ELR (cell line): ENCODE measurements at regions not wholly inside any gene's neighbourhood (a gene's known extent, or its start where the extent isn't known, plus 50 kb on each side); places are given as distances from the start of the nearest gene placed in this dataset.
A peak's percentile ranks its signal among the peaks of the same experiment; 100 is the strongest.

Experiments
- DNase-seq: peaks from one replicate; pipeline ENCODE4 v3.0.0-alpha.2; 2015; ENCODE audit warnings: low read depth

DNA sequence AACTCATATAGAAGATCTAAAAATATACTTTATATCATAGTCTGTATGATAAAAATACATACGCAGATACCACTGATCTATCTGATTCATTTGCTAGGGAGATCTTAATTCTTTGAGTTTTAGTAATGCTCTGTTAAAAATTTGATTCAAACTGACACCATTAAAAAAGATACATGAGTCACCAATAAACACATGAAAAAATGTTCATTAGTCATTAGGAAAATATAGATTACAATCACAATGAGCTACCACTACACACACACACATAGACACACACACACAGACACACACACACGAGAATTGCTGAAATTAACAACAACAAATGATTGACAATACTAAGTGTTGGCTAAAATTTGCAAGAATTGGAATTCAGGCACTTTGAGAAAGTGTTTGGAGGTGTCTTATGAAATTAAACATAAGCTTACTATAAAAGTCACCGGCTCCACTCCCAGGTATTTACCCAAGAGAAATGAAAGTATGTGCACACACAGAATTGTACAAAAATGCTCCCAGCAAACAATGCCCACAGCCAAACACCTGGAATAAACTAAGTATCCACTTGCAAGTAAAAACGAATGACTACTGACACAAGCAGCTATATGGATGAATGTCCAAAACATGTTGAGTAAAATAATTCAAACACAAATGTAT, 117.7 kb upstream of the GGTLC1 start:
- no peak for DNase-seq

DNA sequence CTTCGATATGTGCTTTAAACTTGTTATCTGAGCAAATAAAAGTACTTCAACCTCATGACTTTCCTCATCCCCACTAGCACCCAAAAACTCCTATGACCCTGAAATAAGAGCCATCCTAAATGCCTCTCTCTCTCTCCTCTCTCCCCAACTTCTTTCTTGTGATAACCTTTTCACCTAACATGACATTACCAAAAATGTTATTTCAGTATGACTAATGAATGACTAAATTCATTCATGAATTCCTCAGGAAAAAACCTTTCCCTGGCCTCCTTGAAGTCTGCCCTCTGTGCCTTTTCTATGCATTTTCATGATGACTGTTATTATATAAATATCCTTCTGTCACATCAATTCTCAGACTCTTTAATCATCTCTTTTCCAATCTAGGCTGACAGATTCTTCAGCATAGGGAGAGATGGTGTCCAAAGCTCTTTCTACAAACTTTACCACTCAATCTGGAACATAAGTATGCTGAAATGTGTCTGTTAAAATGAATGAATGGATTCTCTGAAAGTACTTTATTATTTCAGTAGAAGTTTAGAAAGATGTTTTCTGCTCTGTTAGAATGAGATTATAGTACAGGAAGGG, 114.3 kb upstream of the GGTLC1 start:
- peak; percentile 27 for DNase-seq

DNA sequence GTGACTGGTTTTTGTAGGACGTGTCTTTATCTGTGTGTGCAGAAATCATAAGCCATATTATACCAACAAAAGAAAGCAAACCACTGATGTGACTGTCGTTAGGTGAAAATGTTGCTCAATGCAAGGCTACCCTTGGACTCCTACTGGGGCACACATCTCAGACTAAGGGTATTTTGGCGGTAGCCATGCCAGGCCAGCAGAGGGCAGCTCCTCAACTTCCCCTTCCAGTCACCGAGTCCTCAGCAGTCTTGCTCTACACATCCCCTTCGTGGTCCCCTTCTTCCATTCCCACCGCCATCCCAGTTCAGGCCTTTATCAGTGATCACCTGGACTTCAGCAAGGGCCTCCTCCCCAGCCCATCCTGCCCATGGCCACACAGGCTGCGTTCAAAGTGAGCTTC, 113.7 kb upstream of the GGTLC1 start:
- peak; percentile 11 for DNase-seq

DNA sequence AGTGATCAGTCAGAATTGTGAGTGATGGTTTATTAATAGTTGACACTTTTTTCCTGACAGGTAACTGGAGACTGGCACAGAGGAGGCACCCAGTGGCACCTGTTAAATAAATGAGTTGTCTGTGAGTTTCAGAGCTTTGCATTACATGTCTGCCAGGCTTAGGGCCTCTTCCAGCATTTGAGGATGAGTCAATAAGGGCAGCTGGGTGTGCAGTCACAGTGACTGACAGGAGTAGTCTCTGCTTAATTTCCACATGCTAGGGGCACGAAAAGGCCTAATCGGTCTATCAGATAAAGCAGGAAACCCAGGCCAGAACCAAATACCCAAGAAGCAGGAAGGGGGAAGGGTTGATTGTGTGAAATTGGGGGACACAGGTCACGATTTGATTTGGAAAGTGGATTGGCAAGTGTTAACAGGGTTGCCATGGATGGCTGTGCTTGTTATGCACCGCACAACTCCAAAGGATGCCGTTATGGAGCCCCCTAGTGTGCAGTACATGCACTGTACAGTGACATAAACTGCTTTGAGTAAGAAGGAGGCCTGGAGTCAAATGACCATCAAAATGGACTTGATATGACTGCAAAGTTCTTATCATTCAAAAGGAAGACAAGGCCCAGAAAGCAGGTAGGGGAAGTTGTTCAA, 111.9 kb upstream of the GGTLC1 start:
- peak; percentile 60 for DNase-seq

DNA sequence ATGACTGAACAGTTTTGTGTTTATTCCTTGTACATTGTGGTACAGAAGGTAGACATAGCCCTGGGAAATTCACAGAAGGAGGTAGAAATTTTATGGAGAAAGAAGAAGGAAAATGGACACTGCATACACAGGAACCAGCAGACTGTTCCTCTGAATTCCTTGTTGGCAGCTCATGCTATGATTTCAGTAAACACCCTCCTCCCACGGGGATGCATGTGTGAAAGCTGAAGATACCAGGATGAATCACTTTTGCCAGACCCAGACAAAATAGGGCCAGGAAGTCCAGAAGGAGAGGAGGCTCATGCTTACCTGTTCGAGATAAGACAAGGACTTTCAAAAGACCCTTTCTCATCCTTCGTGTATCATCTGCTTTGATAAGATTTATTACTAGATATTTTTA, 110.3 kb upstream of the GGTLC1 start:
- peak; percentile 13 for DNase-seq

DNA sequence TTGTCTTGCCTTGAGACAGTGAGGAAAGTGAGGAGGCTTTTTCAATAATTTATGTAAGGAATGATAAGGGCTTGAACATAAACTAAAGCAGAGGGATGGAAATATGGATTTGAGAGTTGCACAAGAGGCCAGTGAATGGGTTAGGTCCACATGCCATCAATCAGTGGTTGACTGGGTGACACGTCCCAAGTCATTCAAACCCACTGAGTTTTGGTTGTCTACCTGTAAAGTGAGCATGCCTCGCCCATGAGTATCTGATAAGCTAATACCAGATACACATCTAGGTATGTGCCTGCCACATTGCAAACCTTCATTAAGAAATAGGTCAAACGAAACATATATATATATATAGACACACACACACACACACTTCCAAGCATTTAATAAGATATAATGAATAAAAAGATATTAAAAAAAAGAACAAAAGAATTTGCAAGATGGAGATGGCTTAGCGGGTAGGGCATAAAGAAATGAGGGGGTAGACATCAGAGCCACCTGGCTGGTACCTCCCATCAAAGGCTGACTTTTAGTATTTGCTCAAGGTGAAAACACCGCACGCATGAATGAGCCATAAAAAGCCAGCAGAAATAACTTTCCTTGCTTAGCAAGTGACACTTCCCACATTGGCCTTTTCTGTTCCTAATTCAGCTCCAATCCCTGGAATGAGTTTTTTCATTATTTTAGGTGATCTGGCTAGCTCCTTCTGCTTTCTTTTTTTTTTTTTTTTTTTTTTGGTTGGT, 109.1 kb upstream of the GGTLC1 start:
- DNase-seq, result no peak

DNA sequence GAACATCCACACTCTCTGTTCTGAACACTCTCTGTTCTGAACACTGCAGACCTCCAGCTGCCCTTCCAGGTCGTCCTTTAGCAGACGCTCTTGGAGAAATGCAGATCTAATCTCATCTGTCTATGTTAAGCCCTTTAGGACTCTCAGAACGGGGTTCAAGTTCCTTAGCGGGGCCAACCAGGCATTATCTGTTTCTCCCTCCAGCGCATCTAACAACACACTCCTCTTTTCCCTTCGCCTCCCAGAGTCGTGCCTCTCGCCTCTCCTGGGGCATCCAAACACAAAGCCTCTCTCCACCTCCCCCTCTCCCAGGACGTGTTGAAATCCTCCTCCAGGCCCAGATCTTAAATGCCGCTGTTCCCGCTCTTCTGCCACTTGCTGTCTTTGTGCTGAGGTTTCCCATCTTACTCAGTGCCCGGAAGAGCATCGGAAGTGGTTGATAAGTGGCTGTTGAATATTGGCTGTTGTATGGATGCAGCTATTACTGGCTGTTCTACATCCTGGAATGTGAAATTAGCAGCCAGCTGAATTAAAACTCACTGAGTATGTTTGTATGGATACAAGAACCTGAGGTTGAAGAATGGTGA, 108.4 kb upstream of the GGTLC1 start:
- no peak for DNase-seq

DNA sequence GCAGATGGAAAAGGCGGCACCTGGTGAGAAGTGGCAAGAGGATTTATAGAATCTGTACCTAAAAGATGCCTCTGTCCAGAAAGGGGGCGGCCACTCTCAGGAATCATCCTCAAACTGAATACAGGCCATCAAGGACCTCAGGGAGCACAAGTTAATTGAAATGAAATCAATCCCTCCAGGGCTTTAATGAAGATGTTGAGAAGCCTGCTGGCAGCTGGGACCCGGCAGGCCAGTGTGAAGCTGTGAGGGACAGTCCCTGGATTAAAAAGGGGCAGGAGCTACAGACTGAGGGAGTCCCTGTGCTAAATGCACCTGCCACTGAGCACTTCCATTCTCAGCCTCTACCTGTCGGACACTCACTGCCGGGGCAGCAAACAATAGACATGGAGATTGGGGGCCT, 107.7 kb upstream of the GGTLC1 start:
- no peak for DNase-seq

DNA sequence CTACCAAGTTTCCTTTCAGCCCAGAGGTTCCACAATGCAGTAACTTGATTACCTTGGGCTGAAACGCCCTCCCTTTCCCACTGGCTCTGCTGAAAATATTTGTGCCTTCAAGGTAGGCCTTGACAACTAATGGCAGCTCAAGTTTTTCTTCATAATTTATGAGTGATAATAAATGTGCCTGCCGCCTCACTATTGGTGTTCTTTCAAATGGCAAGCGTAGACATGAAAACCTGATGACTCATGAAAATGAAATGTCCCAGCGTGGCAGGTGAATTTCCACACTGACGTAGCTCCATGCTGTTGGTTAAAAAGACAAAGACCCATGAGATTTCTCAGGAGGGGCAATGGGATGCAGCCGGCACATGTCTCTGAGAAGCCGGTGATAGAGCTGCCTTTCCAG, 107.2 kb upstream of the GGTLC1 start:
- no peak for DNase-seq

DNA sequence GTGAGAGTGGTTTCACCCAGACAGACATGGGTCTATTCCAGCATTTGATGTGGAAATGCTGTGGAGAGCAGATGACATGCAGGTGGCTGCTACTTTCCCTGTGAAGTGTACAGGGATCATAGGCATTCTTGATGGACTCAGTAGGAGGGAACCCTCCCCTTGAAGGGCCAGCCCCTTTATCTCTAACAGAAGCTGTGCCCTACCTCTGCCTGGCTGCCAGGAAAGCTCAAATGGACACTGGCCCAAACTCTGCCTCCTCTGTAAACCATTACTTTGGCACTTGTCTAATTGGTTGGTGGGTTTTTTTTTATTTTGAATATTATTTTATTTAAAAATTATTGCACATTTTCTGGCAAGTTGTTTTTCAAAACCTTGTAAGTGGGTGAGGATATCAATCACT, 106.7 kb upstream of the GGTLC1 start:
- DNase-seq, result no peak

DNA sequence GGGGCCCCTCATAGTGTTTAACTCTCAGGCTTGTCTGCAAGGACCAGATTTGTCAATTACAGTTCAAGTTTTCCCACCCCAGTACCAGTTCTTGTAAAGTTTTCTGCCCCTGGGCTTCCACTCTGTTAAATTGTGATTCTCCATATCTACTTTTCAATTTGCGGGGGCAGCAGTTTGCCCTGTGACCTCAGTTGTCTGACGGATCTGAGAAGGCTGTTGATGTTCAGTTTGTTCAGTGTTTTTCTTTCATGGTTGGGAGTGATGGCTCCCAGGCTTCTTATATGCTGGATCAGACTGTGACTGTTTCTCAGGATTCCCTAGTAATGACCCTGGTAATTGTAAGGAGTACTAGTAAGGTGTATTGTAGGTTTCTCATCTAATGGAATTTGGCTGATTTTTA, 101.0 kb upstream of the GGTLC1 start:
- no peak for DNase-seq

DNA sequence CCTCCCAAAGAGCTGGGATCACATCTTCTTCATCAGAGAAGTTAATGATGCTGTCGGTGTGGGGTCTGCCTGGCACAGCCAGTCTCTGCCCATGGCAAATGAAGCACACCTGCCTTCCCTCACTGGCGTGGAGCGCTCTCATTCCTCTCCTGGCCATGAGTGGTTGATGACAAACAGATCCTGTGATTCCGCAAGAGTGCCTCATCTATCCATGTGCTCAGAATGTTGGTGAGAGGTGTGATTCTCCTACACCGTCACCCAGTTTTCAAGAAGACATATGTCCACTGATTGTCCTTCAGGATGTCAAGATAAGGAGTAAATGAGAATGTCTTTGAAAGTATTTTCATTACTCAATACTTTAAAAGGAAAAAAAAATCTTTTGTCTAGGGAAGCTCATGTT, 97.5 kb upstream of the GGTLC1 start:
- DNase-seq, result no peak

DNA sequence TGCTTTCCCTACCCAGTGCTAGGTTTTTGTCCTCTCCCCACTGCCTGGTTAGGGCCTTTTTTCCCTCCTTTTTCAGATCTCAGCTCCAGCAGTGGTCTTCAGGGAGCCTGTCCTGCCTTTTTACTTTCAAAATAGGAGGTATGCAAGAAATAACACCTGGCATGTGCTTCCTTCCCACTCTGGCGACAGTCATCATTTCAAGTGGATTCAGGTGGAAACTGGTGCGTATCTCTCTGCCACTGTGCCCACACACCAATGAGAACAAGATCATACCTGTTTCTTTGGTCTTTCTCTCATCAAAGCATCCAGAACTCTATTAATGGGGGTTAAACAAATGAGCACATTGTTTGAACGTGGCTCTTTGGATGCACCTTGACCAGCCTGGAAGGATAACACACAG, 95.7 kb upstream of the GGTLC1 start:
- no peak for DNase-seq

DNA sequence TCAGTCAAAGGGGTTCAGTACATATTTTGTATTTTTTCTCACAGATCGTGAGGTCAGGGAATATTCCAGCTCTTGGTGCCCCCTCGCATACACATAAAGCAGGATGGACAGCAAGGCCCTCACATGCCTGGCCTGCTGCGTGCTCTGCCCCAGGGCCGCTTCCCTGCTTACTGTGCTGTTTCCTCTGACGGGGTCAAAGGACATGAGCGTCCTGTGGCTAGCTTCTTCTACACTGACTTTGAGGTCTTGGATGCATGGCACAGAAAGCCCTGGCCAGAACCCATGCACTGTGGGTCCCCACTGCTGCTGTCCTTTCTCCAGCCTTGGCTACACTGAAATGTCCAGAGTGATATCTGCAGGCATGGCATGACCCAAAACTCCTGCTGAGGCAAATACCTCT, 92.5 kb upstream of the GGTLC1 start:
- no peak for DNase-seq

DNA sequence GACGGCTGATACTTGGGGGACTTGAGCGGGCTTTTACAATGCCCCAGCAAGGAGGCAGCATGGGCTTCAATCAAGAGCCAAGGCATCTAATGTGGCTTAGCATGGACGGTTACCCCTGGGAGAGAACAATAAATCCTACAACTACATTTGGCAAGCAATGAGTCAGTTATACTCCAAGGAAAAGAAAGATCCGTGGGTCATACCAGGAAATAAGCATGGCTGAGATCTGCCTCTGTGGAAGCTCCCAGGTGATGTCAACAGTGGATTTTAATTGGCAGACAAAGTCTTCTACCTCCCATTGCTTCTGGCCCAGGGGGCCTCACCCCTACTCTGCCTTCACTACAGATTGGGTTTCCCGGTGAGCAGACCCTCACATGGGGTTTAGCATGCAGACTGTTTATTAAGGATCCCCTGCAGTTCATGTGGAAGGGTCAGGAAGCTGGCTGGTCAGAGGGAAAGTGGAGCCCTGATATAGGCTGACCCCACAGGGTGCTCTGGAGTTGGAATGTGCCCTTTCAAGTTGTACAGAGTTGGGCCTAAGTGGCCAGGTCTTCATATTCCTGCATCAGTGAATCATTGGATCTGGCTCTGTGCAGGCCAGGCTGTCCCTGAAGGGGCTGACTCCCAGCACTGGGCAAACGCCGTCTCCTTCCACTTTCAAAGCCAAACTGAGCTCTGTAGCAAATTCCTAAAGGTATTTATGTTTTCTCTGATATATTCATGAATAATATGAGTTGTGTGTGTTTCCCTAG, 91.3 kb upstream of the GGTLC1 start:
- DNase-seq, result no peak

DNA sequence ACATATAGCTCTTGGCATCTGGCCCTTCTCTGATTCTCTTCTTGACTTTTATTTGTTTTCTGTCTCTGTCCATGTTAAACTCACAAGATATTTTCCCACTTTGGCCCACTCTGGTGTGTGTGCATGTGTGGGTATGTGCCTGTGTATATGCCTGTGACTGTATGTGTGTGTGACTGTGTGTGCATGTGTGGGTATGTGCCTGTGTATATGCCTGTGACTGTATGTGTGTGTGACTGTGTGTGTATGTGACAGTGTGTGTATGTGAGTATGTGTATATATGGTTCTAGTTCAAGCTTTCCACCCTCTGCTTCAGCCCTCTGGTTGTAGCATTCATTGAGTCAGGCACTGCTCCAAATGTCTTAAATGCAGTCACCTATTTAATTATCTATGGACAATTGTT, 88.6 kb upstream of the GGTLC1 start:
- DNase-seq, result no peak

DNA sequence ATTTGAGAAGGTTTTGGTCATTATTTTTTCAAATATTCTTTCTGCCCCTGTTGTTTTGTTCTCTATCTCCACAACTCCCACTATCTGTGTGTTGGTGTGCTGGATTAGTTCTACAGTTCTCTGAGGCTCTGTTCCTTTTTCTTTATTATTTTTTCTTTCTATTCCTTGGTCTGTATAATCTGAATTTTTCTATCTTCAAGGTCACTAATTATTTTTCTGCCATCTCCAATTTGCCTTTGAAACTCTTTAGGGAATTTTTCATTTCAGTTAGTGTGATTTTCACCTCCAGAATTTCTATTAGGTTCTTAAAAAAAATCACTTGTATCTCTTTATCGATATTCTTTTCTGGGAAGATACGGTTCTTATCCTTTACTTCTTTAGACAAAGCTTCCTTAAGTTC, 82.1 kb upstream of the GGTLC1 start:
- DNase-seq, result no peak

DNA sequence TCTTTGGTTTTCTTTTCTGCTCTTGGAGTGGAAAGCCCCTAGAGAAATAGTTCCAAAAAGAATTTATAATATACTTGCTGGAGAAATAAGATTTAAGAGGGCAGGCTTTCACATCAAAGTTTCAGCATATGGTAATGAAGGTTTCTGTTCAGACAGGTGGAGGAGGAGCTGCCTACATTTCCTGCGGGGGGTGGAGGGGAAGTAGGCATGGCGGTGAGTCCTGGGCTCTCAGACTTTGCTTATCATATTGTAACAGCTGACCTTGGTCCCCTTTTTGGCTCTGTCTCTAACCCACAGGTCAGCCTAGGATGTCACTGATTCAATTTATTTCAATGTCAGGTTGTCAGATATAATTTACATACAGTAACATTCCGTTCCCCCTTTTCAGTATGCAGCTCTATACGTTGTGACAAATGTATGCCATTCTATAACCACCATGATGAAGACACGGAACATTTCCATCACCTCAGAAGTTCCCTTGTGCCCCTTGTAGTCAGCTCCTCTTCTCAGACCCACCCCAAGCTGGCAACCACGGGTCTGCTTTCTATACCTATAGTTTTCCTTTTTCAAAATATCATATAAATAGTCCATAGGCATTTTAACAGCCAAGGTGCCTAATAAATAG, 77.6 kb upstream of the GGTLC1 start:
- no peak for DNase-seq

DNA sequence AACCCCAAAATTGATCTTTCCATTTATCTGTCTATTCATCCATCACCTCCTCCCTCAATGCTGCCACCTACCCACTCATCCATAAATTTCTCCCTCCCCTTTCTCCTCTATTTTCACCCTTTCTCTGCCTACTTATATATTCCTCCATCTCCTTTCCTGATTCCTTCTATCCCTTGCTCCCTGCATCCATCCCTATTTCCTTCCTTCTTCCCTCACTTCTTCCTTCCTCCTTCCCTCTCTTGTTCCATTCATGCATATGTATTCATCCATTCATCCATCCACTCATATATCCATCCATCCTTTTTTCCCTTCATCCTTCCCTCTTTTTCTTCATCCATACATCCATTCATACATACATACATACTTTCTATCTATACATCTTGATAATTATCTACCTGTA, 76.3 kb upstream of the GGTLC1 start:
- no peak for DNase-seq

DNA sequence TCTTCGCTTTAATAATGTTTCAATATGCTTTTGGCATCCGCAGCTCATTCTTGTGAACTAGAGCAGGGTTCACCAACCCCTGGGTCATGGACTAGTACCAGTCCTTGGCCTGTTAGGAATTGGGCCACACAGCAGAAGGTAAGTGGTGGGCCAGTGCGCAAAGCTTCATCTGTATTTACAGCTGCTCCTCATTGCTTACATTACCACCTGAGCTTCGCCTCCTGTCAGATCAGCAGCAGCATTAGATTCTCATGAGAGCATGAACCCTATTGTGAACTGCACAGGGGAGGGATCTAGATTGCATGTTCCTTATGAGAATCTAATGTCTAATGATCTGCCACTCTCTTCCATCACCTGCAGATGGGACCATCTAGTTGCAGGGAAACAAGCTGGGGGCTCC, 75.5 kb upstream of the GGTLC1 start:
- no peak for DNase-seq

DNA sequence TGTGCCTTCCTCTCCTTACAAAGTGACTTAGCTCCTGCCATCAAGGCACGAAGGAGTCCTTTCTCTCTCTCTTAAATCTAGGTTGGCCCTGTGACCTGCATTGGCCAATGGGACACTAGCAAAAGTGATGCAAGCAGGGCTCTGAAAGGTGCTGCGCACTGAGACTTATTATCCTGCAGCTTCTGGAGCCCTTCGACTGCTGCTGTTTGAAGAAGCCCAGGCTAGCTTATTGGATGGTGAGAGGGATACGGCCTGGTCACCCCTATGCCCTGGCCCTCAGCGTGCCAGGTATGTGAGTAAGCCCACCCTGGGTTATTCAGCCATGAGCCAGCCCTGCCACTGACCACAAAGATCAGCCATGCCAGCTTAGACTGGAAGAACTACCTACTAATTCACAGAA, 74.5 kb upstream of the GGTLC1 start:
- DNase-seq, result no peak
